NCI-H526 (cell line): ENCODE measurements at regions not wholly inside any gene's neighbourhood (a gene's known extent, or its start where the extent isn't known, plus 50 kb on each side); places are given as distances from the start of the nearest gene placed in this dataset.
"Not testable (repeated sequence)": the region's sequence is repeated elsewhere in the genome, so short reads cannot be mapped to it uniquely, and the experiment has no call there.

ENCODE experiments used
- DNase-seq, 2 experiments: peaks; one replicate each; lab custom pipeline; 2025; lab: John Stamatoyannopoulos, UW

DNA sequence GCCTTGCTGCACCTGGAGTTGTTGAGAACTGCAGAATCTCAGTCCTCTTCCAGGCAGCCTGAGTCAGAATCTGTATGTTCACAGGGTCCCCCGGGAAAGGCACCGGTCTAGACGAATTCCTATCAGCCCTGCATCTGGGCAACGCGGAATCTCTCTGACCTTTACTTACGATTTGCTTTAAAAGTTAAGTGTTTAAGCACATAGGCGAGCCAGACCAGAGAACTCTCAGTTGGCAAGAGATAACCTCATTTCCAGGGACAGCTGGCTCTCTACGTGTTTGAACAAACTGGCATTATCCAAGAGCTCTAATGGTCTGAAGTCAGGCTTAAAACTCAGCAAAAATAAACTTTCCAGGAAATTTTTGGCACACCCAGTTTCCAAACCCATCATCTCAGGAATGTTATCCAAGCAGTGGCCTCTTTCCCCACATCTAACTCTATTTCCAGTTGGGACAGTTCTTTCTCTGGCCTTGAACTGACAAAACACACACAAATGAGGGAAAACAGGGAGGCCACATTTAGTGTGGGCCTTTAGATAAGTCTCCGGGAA, 53.4 kb downstream of the HES1 start:
- no peak for DNase-seq

DNA sequence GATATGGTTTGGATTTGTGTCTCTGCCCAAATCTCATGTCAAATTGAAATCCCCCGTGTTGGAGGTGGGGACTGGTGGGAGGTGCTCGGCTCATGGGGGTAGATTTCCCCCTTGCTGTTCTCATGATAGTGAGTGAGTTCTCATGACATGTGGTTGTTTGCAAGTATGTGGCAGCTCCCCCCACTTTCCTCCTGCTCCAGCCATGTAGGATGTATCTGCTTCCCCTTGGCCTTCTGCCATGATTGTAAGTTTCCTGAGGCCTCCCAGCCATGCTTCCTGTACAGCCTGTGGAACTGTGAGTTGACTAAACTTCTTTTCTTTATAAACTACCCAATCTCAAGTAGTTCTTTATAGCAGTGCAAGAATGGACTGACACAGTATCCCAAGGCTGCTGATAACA, 55.9 kb downstream of the HES1 start:
- not testable (repeated sequence) for DNase-seq

DNA sequence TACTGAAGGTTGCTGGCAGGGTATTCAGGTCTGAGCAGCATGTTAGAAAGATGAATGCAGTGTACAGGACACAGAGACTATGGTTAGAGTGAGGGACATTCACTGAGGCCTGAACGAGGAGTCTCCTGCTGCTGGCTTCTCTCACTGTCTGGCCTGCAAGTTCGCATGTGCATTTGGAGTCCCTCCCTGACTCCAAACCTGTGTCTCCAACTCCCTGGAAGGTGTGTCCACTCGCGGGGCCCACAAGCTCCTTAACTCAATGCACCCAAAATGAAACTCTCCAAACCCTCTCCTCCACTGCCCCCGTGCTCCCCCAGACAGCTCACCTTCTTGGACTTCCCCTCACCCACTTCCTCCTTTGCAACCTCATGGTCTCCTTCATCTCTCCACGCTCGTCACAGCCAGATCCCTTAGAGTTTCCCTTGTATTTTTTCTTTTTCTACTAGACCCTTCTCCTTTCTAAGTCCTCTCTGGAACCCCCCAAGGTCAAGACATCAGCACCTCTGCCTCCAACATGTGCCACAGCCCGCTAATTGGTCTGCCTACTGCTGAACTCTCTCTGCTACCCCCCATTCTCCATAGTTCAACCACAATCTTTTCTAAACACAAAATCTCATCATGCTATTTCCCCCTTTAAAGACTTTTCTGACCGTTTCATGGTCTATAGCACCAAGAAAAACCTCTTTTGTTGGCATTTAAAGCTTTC, 58.3 kb downstream of the HES1 start:
- no peak for DNase-seq

DNA sequence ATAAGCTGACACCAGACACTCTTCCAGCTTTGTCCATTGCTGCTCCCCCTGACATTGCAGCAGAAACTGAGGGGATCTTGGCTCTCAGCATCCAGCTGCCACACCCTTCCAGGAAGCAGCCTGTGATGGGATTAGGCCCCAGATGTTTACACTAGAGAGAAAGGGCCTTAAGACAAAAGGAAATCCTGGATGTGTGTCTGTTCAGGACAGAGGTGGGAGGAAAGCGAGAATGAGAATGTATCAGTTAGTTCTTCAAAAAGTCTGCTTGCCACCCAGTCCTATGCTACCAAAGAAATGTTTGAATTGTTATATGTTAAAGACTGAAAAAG, 58.8 kb downstream of the HES1 start:
- DNase-seq, result no peak

DNA sequence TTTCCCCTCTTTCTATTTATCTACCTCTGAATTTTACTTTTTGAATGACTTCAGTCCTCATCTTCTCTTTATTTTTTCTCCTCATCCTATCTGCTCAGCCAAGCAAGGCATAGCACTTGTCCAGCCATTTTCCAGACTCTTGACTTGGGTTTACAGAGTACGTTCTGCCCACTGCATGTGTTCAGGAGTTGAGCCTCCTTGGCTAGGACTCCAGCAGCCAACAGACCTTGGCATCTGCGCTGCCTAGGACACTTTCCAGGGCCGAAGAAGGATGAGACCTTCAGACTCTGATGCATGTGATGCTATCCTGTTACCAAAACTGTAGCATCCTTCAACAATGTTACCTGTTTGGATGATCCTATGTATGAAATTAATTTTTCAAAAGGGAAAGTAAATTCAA, 59.7 kb downstream of the HES1 start:
- no peak for DNase-seq

DNA sequence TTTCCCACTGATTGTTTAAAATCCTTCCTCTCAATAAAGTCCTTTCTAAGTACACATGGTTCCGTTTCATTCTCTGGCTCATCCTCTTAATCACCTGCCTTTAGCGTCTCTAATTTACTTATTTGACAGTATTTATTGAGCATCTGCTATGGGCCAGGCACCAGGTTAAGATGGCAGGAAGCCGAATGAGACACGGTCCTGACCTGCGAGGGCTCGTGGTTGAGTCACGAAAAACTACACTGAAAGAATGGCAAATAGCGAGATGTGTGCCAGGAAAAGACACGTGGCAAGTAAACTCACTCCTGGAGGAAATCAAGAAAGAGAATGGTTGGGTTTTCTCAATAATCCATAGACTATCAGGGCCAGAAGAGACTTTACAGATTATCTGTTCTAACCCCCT, 60.9 kb downstream of the HES1 start:
- no peak for DNase-seq

DNA sequence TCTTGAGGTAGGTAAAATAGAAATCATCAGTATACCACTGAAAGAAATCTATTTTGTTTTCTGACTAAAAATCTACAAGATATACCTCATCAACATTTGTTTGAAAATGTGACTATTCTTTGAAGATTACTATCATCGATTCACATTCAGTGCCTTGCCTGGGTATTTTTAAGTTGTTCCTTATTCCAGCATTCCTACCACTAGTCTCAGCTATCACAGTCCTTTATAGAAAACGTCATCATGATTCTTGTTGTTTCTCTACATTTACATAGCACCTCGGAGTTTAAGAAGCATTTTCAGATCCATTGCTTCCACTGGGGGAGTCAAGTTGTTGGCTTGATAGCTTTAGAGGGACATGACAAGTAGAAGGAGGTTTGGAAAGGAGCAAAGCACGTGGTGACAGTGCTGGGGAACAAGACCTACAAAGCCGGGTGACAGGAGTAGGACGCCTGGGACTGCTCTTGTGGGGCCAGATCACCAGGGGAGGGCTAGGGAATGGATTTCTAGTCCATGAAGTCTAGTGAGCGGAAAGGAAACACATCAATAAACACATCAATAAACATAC, 61.5 kb downstream of the HES1 start:
- no peak for DNase-seq

DNA sequence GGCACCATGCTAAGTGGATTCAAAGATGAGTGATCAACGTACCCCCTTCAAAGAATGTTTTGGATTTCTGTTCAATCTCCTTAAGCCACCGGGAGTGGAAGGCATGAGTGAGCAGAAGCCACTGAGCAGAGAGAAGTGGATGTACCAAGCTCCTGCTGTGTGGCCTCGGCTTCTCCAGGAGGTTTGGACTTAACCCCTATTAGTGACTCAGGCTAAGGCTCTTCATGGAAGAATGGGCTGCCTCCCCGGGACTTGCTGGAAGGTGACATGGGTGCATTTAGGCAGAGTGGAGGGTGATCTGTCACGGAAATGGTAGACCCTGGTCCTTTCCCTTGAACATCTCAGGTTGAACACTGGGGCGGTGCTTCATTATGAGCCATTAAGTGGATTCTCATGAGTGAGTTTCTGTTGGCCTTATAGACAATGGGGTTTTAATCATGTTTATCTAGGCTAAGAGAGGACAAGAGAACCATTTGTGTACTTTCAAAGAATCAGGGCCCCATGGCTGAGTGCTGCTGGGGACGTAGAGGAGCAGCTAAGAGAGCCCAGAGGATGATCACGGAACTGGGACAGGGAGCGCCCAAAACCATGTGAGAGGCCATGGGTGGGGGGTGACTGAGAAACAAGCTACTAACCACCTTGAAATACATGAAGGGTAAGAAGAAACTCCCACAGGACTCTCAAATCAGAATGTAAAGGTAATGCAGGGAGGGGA, 62.2 kb downstream of the HES1 start:
- no peak for DNase-seq

DNA sequence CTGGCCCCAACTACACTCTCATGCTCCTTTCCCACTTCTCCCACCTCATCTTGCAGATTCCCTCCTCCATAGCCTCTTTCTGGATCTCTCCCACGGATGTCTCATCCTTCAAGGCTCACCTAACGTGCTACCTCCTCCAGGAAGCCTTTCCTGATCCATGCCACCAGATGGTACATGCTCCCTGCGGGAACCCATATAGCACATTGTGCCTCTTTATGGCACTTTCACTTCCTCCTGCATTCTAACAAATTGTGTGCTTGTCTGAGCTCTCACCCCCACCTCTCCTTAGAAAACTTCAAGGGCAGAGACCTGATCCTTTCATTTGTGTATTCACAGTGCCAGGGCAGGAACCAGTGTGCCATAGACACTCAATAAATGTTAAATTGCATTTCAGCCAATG, 63.0 kb downstream of the HES1 start:
- no peak for DNase-seq

DNA sequence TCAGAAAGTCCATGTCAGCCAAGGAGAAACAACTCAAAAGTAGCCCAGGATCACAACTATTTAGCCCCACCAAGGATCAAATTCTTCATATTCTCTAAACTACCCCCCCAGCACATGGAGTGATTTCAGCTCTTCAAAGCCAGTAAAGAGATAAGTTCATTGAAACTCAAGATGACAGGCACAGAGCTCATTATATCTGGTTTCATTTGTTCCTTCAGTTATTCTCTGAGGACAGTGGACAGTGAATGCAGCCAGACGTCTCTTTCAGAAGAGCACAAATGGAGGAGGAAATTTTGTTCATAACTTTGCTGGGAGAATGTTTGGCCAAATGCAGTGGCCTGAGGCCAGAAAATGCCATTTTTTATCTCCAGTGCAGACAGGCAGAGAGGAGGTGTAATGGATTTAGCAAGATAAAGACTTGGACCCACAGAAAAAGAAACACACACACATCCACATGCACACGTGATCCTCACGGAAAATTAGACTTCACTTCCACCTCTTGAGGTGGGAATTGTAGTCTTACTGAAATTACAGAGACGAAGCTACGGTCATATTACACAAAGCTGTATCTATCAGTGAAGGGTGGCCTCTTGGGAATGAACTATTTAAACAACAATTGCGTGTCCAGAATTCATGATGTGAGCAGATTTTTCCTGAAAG, 64.6 kb downstream of the HES1 start:
- DNase-seq, result no peak

DNA sequence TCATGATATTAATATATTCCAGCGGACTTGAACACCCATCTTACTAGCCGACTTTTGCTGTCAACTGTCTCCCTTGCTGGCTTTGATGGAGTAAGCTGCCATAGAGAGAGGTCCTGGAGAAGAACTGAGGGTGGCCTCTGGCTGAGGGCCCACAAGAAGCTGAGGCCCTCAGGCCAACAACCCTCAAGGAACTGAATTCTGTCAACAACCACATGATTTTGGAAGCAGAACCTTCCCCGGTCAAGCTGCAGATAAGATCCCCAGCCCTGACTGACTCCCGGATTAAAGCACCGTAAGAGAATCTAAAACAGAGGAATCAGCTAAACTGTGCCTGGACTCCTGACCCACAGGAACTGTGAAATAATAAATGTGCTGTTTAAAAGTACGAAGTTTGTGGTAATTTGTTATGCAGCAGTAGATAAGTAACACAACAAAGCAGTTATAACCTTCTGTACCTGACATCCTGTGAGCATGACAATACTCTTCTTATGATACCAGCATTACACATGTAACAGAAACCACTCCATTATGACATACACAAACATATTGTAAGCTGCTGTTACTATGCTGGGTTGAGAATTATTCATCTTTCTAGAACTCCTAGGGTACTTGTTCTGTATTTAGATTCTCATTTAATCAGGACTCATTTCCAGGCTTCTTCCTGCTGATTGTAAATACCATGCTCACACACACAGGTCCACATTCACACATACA, 66.2 kb downstream of the HES1 start:
- DNase-seq, result no peak

DNA sequence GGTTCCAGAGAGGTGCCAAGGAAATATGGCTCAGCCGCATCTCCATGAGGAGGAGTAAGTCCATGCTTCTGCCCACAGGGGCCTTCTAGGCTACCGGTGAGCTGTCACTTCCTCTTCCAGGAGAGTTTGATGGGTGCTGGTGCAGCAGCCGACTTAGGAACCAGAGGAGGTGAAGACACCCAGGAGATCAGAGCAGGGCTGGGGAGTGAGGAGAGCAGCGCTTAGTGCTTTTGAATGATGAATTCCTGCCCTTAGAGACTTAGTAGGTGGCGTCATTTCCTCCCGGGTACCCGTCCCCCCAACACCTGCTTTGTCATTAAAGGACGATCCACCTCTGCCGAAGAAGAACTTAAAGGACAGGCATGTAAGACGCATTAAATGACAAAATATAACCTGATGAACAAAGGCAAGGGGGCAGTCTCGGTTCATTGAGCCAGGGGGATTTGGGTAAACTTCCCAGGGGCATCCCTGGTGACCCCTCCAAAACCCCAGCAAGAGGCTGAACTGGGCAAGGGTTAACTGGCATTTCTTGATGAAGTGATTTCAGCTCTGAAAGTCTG, 67.6 kb downstream of the HES1 start:
- DNase-seq, result peak in 1 of 2 experiments; percentile 48

DNA sequence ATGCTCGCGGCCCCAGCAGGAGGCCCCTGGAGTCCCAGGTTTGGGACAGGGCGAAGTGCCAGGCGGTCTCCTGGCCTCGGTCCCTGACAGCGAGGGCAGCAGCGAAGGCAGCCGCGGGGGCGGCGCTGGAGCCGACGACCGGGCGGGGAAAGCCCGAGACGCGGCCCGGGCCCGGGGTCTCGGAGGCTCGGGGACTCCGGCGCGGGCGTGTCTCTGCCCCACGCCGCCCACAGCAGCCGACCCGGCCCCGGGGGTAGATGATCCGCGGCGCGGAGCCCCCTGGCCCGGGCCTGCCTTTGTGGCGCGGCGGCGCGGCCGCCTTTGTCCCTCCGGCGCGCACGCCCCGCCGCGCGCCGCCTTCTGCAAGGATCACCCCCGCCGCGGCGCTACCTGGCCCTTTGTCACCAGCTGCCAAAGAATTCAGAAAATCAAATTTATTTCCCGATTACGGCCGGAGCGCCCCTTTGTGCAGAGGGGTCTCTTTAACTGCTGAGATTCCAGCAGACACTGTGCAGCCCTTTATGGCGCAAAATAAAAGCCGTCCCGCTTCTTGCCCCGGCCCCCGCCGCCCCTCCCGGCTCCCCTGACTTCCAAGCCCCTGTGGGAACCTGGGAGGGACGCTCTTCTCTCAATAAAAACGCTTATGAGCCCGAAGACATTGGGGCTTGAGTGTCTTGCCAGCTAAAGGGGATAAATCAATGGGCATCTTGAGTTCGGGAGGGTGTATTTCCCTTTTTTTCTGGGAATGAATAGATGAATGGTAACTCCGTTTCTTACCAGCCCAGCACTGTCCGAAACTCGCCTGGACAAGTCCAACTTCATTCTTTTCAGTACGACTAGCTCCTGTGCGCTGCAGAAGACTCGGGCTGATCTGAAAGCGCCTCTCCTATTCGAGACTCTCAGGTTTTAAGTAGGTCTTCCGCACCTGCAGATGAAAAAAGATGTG, 68.4 kb downstream of the HES1 start:
- DNase-seq, result peak; percentile 14 to 74

DNA sequence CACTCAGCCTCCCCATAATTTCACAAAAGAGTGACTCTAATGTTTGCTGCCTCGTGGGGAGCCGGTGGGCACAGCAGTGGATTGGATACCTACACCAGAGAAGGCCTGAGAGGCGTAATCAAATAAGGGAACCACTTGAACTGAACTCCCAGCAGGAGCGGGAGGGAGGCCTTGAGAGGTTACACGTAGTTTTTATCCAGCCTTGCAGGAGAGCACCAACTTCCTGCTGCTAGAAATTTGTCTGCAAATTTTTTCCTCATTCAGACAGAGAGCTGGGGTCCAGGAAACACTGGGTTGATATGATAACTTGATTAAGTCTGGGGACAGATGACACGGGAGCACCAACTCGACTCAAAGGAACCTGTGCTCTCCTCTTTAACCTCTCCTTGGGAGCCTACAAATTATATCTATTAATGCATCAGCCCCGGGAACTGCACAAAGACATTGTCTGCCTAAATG, 69.8 kb downstream of the HES1 start:
- DNase-seq, result peak; percentile 92 to 93

DNA sequence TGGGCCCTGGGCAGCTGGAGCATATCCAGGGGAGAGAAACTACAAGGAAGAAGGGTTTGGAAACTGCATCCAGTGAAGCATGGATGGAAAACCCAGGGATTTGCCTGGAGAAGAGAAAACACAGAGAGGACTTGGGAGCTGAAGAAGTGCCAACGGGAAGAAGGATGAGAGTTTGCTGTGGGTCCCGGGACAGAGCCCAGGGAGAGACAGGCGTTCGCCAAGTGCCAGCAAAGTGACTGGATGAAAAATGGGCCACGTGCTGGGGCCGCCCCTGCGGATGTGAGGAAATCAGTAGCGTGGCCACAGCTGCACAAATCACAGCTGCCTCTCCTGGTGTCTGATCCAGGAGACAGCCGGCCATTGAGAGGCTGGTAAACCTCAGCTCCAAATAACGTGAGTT, 70.4 kb downstream of the HES1 start:
- peak in 1 of 2 experiments; percentile 34 for DNase-seq

DNA sequence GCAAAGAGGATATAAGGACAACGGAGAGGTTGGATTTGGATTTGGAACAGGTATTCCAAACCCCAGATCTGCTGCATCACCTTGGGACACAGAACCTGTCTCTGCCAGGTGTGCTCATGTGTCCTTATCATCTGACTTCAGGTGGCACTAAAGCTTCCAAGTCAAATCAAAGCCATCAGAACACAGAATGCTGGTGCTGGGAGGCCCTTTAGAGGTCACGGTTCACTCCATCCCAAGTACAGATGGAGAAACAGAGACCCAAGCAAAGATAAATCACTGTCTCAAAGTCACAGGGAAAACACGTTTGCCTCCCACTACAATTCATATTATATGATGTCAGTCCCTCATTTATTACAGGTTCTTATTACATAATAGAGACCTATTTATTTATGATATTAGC, 72.8 kb downstream of the HES1 start:
- DNase-seq, result peak in 1 of 2 experiments; percentile 9

DNA sequence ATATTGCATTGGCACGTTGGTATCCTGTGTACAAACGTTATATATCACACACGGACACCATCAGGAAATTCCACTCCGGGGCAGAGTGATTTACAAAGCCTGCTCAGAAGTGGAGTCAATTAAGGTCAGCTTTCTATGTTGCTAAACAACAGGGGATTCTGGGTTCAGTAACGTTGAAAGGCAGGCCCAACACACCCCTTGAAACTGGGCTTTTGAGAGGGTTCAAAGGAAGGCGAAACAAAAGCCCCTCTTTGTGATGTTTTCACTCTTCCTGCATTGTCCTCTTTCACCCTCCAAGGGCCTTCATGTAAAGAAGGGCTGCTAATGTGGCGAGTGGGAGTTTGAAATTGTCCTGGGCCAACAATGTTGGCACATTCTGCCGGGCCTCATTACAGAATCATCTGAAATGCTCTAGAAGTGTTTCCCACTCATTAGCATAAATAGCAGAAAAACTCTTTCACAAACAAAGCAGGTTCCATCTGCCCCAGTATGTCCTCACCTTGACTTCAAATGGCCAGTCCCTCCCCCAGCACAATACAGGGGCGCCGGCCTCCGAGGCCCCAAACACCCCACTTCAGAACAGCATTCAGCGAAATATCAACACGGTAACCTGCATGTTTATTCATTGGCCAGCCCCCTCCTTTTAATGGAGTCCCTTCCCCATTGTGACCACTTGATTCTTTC, 76.4 kb downstream of the HES1 start:
- peak in 1 of 2 experiments; percentile 19 for DNase-seq

DNA sequence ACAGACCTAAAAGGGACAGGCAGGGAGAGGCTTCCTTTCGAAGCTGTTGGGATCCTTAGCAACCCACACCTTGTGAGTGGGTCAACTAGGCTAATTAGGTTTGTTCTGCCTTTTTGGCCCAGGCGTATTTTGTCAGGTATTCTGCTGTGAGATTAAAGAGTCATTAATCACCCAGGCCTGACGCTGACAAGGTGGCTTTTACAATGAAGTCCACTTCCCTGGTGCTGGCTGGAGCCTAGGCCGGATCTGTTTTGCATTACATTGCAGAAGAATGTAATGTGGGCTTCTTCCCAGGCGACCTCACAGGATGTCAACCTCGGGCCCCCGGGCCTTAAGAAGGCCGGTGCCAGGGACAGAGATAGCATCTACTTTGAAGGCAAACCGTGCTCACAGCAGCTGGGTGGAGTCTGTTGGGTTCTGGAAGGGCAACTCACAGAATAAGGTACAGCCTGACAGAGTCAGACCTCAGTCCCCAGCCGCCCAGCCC, 76.9 kb downstream of the HES1 start:
- peak; percentile 49 to 62 for DNase-seq

DNA sequence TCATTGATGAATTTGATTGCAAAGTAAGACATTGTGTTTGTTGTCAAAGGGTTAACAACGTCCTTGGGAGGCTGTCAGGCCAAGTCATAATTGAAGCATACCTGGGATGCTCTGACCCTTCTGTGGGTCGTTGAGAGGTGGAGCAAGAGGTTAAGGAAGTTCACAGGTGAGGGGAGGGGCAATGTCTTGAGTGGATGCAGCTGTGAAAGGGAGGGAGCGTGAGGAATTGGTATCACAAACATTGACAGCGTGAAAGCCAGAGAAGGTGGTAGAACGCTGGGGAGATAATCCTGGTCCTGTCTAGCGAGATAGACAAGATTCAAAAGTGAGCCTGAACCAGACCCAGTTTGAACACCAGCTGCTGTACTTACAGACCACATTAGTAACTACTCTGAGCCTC, 79.4 kb downstream of the HES1 start:
- DNase-seq, result no peak
